Endothelial cell of umbilical vein (primary cell): ENCODE measurements at regions not wholly inside any gene's neighbourhood (a gene's known extent, or its start where the extent isn't known, plus 50 kb on each side); places are given as distances from the start of the nearest gene placed in this dataset.
A peak's percentile ranks its signal among the peaks of the same experiment; 100 is the strongest.

Experiments
- BruUV-seq: library from RNA; stranded (reverse); fragments of 400-500 nt; replicated peaks from 2 replicates; lab custom pipeline; 2021; lab: Mats Ljungman, UMichigan
- CTCF ChIA-PET: fragments of 300-600, 350-600 bp; sonication (Branson Sonifier 250); formaldehyde crosslinking; loops from one replicate; lab custom pipeline; 2021; ENCODE audit warnings: antibody characterized with exemption, inconsistent platforms; lab: Charles Lee
- POLR2A ChIA-PET: fragments of 300-600, 350-600 bp; sonication (Branson Sonifier 250); formaldehyde crosslinking; loops from one replicate; lab custom pipeline; 2021; ENCODE audit warnings: antibody characterized with exemption, inconsistent platforms; lab: Charles Lee
- DNase-seq: peaks from one replicate; pipeline ENCODE4 v3.0.0-alpha.2; 2011; ENCODE audit warnings: low read depth, low spot score
- FAIRE-seq: peaks from 2 replicates; lab custom pipeline; 2011; peaks lifted over from hg19 to GRCh38; lab: Jason Lieb, UNC
- H2AFZ ChIP-seq: 2 replicates; pipeline ENCODE4 v1.6.0; 2012; ENCODE audit warnings: low read depth, low read length, control low read depth, inconsistent platforms
- H3K27ac ChIP-seq: 2 replicates; pipeline ENCODE4 v1.5.1; 2011; ENCODE audit warnings: low read depth, mild to moderate bottlenecking, control low read depth, low read length, moderate library complexity; ENCODE audit not compliant: insufficient read depth
- H3K27me3 ChIP-seq, 2 experiments: 2 replicates each; pipeline versions ENCODE4 v1.6.0 to v1.6.1; 2011; ENCODE audit warnings: low read length in 2 of 2, mixed read lengths in 1 of 2; ENCODE audit not compliant: control insufficient read depth in 2 of 2, insufficient read depth in 2 of 2
- H3K36me3 ChIP-seq, 2 experiments: 2 replicates in 1 of 2; 3 replicates in 1 of 2; pipeline ENCODE4 v1.5.1; 2011; ENCODE audit warnings: low read length in 2 of 2, mild to moderate bottlenecking in 1 of 2, moderate library complexity in 1 of 2; ENCODE audit not compliant: control insufficient read depth in 2 of 2, insufficient read depth in 2 of 2; ENCODE audit errors: extremely low read depth in 1 of 2
- H3K4me1 ChIP-seq: 3 replicates; pipeline ENCODE4 v1.5.1; 2011; ENCODE audit warnings: mild to moderate bottlenecking, low read length; ENCODE audit not compliant: control insufficient read depth, insufficient read depth; ENCODE audit errors: extremely low read depth
- H3K4me2 ChIP-seq: 2 replicates; pipeline ENCODE4 v1.6.1; 2011; ENCODE audit warnings: low read length, control low read depth, mixed read lengths; ENCODE audit not compliant: insufficient read depth
- H3K4me3 ChIP-seq, 3 experiments: fragments of 200-600 bp in 1 of 3; sonication (generic), shearing (Covaris generic) in 1 of 3; replicated peaks in 1 of 3; 2 replicates each; pipeline ENCODE4 v1.5.1; 2011 to 2016; ENCODE audit warnings: control low read depth in 3 of 3, low read length in 3 of 3, mild to moderate bottlenecking in 2 of 3, inconsistent platforms in 1 of 3, low read depth in 1 of 3, moderate library complexity in 1 of 3; ENCODE audit not compliant: insufficient read depth in 1 of 3
- H3K79me2 ChIP-seq: 2 replicates; pipeline ENCODE4 v1.6.0; 2012; ENCODE audit warnings: low read length, inconsistent platforms; ENCODE audit not compliant: control insufficient read depth, insufficient read depth
- H3K9ac ChIP-seq: replicated peaks from 2 replicates; pipeline ENCODE3; 2011; ENCODE audit warnings: low read length, control low read depth; ENCODE audit not compliant: insufficient read depth; ENCODE audit errors: extremely low read depth
- H3K9me1 ChIP-seq: replicated peaks from 3 replicates; pipeline ENCODE4 v1.6.0; 2011; ENCODE audit warnings: mild to moderate bottlenecking, low read length; ENCODE audit not compliant: control insufficient read depth, insufficient read depth; ENCODE audit errors: extremely low read depth
- H3K9me3 ChIP-seq: replicated peaks from 2 replicates; pipeline ENCODE4 v1.5.1; 2012; ENCODE audit warnings: low read length, inconsistent platforms; ENCODE audit not compliant: control insufficient read depth, insufficient read depth
- H4K20me1 ChIP-seq: replicated peaks from 2 replicates; pipeline ENCODE3; 2011; ENCODE audit warnings: mild to moderate bottlenecking, low read length; ENCODE audit not compliant: control insufficient read depth, insufficient read depth; ENCODE audit errors: extremely low read depth
- EZH2 ChIP-seq: IDR thresholded peaks from 2 replicates; pipeline ENCODE4 v1.6.1; 2012; ENCODE audit warnings: borderline replicate concordance, low read depth, mild to moderate bottlenecking, moderate library complexity, low read length, inconsistent platforms; ENCODE audit not compliant: severe bottlenecking
- FOS ChIP-seq: IDR thresholded peaks from 2 replicates; pipeline ENCODE4 v1.6.1; 2011; ENCODE audit warnings: mild to moderate bottlenecking, low read length, moderate library complexity, borderline replicate concordance; ENCODE audit not compliant: insufficient read depth
- MYC ChIP-seq: IDR thresholded peaks from one replicate; pipeline ENCODE4 v1.6.1; 2011; ENCODE audit warnings: mild to moderate bottlenecking, low read depth, low read length
- POLR2A ChIP-seq: IDR thresholded peaks from 2 replicates; pipeline ENCODE4 v1.6.1; 2012; ENCODE audit warnings: low read depth, mild to moderate bottlenecking, control low read depth, low read length
- dilution Hi-C: fragments of 300-500 bp; cut with MboI; formaldehyde crosslinking; loops from one replicate; pipeline ENCODE4 v1.15.0; 2019; ENCODE audit warnings: low sequenced_read_pairs; ENCODE audit not compliant: extremely low pct_ligation_motif_present
- intact Hi-C: fragments of 100-400 bp; cut with micrococcal nuclease; formaldehyde crosslinking; loops from one replicate; pipeline ENCODE4 v1.10.0; 2022
- TF ChIP-seq, protein P1 (sequence below), 2 donors: IDR thresholded peaks; 1 replicate in 1 of 2; 2 replicates in 1 of 2; pipeline ENCODE4 v1.5.1; 2011; ENCODE audit warnings: low read length in 2 of 2, mild to moderate bottlenecking in 2 of 2, moderate library complexity in 2 of 2, control low read depth in 1 of 2, inconsistent platforms in 1 of 2, low read depth in 1 of 2; ENCODE audit not compliant: insufficient read depth in 1 of 2; ENCODE audit errors: extremely low read depth in 1 of 2

DNA sequence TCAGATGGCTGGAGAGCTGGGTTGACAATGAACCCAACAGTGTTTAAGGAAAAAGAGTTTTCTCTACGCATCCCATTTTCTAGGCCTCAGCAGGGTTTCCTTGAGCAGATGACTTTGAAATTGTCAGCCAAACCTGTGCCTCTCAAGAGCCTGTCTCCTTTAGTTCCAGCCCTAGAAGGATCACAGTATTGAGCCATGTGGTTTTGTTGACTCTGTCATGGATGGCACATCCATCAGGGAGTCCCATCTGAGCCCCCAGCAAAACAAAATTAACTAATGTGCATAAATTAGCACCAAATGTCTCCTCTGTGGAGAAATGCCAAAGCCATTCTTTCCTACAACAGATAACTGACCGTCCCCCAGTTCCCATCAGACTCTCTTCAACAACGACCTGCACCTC lies 103.8 kb upstream of the BLID start:
- H3K27ac ChIP-seq, result no peak overlapping the region
- H3K9me1 ChIP-seq, result no peaks in the 10 kb centered on the region
- no peaks in the 10 kb centered on the region for H3K79me2 ChIP-seq
- no peaks in the 10 kb centered on the region for H4K20me1 ChIP-seq
- ChIA-PET POLR2A (no interaction called here), CTCF (interaction anchor here (10.2 kb wide), 1 partner anchor 286 kb away, joined by 119 read pairs; no protein-coding TSS in a partner anchor)
- DNase-seq (no peak), FAIRE-seq (no peak)
- no peak overlapping the region for H3K9ac ChIP-seq
- H3K4me3 ChIP-seq, result no peak overlapping the region
- BruUV-seq, result no TSS peak
- TF ChIP-seq POLR2A (no peak), MYC (no peak)
- TF ChIP-seq, protein P1, sequence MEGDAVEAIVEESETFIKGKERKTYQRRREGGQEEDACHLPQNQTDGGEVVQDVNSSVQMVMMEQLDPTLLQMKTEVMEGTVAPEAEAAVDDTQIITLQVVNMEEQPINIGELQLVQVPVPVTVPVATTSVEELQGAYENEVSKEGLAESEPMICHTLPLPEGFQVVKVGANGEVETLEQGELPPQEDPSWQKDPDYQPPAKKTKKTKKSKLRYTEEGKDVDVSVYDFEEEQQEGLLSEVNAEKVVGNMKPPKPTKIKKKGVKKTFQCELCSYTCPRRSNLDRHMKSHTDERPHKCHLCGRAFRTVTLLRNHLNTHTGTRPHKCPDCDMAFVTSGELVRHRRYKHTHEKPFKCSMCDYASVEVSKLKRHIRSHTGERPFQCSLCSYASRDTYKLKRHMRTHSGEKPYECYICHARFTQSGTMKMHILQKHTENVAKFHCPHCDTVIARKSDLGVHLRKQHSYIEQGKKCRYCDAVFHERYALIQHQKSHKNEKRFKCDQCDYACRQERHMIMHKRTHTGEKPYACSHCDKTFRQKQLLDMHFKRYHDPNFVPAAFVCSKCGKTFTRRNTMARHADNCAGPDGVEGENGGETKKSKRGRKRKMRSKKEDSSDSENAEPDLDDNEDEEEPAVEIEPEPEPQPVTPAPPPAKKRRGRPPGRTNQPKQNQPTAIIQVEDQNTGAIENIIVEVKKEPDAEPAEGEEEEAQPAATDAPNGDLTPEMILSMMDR (IDR thresholded peaks at IDR 0.05; ENCODE audit: extremely low read depth in 1 of 2, insufficient read depth in 1 of 2, low read depth in 1 of 2, low read length in 2 of 2), result no peak
- H3K27me3 ChIP-seq, result peaks cover 0 to 3% of the 10 kb centered on the region in 2 experiments
- dilution Hi-C loops (no loop called here), intact Hi-C loops (loop anchor here (5.0 kb wide), 1 partner anchor 73 kb away; no protein-coding TSS in a partner anchor)
- no peaks in the 10 kb centered on the region for H3K36me3 ChIP-seq
- H2AFZ ChIP-seq, result no peak overlapping the region
- H3K9me3 ChIP-seq, result no peaks in the 10 kb centered on the region
- H3K4me2 ChIP-seq, result no peak overlapping the region
- peaks cover 5% of the 10 kb centered on the region for H3K4me1 ChIP-seq

DNA sequence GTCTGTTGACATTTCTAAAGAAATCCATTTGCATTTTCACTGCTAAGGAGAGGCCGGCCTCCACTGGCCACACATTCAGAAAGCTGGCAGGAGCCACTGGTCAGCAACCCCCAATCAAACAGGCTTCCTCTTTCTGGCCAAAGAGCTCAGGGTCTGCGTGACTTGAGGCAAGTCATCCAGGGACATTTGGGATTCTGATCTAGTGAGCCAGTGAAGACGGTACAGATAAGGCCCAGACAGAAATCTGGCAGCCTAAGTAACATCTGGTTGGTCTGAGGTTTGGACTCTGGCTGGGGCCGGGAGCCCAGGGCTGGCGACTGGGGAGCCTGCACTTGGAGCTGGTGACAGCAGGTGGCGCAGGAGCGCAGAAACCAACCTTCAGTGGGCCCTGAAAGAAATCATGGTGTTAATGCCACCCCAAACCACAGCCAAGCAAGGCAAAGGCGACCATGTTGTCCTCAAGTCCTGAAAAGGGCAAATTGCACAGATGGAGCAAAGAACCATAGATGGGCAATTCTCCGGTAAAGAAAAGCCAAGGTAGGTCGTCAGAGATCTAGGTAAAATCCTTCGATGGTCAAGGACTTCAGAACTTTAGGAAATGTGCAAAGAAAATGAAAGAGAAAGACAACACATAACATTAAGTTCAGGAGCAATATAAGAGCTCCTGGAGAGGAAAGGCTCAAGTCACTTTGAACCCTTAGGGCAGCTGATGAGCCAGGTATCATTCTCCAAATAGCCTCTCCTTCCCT lies 99.4 kb upstream of the BLID start:
- dilution Hi-C loops (no loop called here), intact Hi-C loops (loop anchor here (1.0 to 5.0 kb wide), 6 partner anchors 13 to 560 kb away; no protein-coding TSS in a partner anchor)
- DNase-seq (peak; percentile 79), FAIRE-seq (peak; percentile 63)
- BruUV-seq, result no TSS peak
- ChIA-PET POLR2A (interaction anchor here (0.6 kb wide), 1 partner anchor 66 kb away, joined by 3 read pairs; no protein-coding TSS in a partner anchor), CTCF (interaction anchor here (0.6 to 10.2 kb wide), 23 partner anchors 9 to 585 kb away, joined by 3 to 119 read pairs (median 4); partner anchors contain the start of gene BLID)
- Histone ChIP-seq H3K36me3 (no peaks in the 10 kb centered on the region), H3K79me2 (no peaks in the 10 kb centered on the region), H3K9ac (no peak overlapping the region), H3K27me3 (peaks cover 0 to 3% of the 10 kb centered on the region in 2 experiments), H4K20me1 (no peaks in the 10 kb centered on the region), H3K4me2 (no peak overlapping the region), H3K9me1 (no peaks in the 10 kb centered on the region), H3K4me1 (peaks cover 6% of the 10 kb centered on the region), H3K9me3 (no peaks in the 10 kb centered on the region), H3K4me3 (no peak overlapping the region), H3K27ac (no peak overlapping the region), H2AFZ (peak overlapping the region; percentile 36)
- TF ChIP-seq, protein P1 (IDR thresholded peaks at IDR 0.05; ENCODE audit: extremely low read depth in 1 of 2, insufficient read depth in 1 of 2, low read depth in 1 of 2, low read length in 2 of 2), result peak; percentile 96 to 98
- no peak for TF ChIP-seq EZH2
- TF ChIP-seq FOS, result no peak
